NCI-H2227 treated with DMSO at 0.1 percent for 48 hours (cell line): ENCODE measurements at regions not wholly inside any gene's neighbourhood (a gene's known extent, or its start where the extent isn't known, plus 50 kb on each side); places are given as distances from the start of the nearest gene placed in this dataset.

Experiments used
- DNase-seq: peaks from one replicate; lab custom pipeline; 2025; lab: John Stamatoyannopoulos, UW

GRCh38 chr5:61737301-61737963 is 405.4 kb downstream of the ZSWIM6 start:
- peak; percentile 45 for DNase-seq

GRCh38 chr5:61737964-61738340 is 405.9 kb downstream of the ZSWIM6 start:
- no peak for DNase-seq

- DNase-seq = no peak
Measured at GRCh38 chr5:61738446-61738845, 406.4 kb downstream of the ZSWIM6 start.

- DNase-seq = no peak
Measured at GRCh38 chr5:61744690-61745619, 412.9 kb downstream of the ZSWIM6 start.

- no peak for DNase-seq
Measured at GRCh38 chr5:61746831-61747575, 414.9 kb downstream of the ZSWIM6 start.

- DNase-seq = no peak
Measured at GRCh38 chr5:61748121-61748520, 416.1 kb downstream of the ZSWIM6 start.

- no peak for DNase-seq
Measured at GRCh38 chr5:61748651-61749050, 416.6 kb downstream of the ZSWIM6 start.

GRCh38 chr5:61752588-61752987 is 420.5 kb downstream of the ZSWIM6 start:
- no peak for DNase-seq

- no peak for DNase-seq
Measured at GRCh38 chr5:61754792-61755191, 422.7 kb downstream of the ZSWIM6 start.

- no peak for DNase-seq
Measured at GRCh38 chr5:61755726-61756222, 423.7 kb downstream of the ZSWIM6 start.

- DNase-seq = peak; percentile 7
Measured at GRCh38 chr5:61758711-61759110, 426.7 kb downstream of the ZSWIM6 start.

- no peak for DNase-seq
Measured at GRCh38 chr5:61765471-61765870, 433.4 kb downstream of the ZSWIM6 start.

- DNase-seq = no peak
Measured at GRCh38 chr5:61766141-61766540, 434.1 kb downstream of the ZSWIM6 start.

- DNase-seq = peak; percentile 7
Measured at GRCh38 chr5:61767231-61768080, 435.4 kb downstream of the ZSWIM6 start.

GRCh38 chr5:61768692-61769281 is 436.7 kb downstream of the ZSWIM6 start:
- DNase-seq = no peak

GRCh38 chr5:61771062-61771461 is 439.0 kb downstream of the ZSWIM6 start:
- no peak for DNase-seq

GRCh38 chr5:61771808-61772207 is 439.8 kb downstream of the ZSWIM6 start:
- no peak for DNase-seq

GRCh38 chr5:61775901-61776300 is 443.8 kb downstream of the ZSWIM6 start:
- DNase-seq = no peak

GRCh38 chr5:61777292-61777691 is 445.2 kb downstream of the ZSWIM6 start:
- DNase-seq = no peak

- DNase-seq = no peak
Measured at GRCh38 chr5:61779743-61780142, 447.7 kb downstream of the ZSWIM6 start.

- no peak for DNase-seq
Measured at GRCh38 chr5:61783481-61783880, 451.4 kb downstream of the ZSWIM6 start.
